ENCODE measurements at regions not wholly inside any gene's neighbourhood (a gene's known extent, or its start where the extent isn't known, plus 50 kb on each side); places are given as distances from the start of the nearest gene placed in this dataset.

GRCh38 chr13:70362820-70363570, 254.7 kb upstream of the KLHL1 start:
- Histone ChIP-seq H2AFZ (ENCODE audit: low read depth, low read length) (no peak overlapping the region), H4K20me1 (ENCODE audit: insufficient read depth, low read length) (no peaks in the 10 kb centered on the region), H3K27ac (ENCODE audit: low read length) (no peak overlapping the region), H3K79me2 (ENCODE audit: low read length) (no peaks in the 10 kb centered on the region), H3K4me3 (ENCODE audit: low read length) (no peak overlapping the region), H3K36me3 (replicated peaks; ENCODE audit: low read depth, low read length) (no peaks in the 10 kb centered on the region), H3K27me3 (ENCODE audit: low read depth, low read length) (no peaks in the 10 kb centered on the region), H3K9me3 (ENCODE audit: insufficient read depth, low read length) (no peaks in the 10 kb centered on the region), H3K4me2 (ENCODE audit: low read length) (no peak overlapping the region), H3K4me1 (ENCODE audit: low read length) (no peaks in the 10 kb centered on the region), H3K9ac (ENCODE audit: low read length) (no peak overlapping the region)
- TF ChIP-seq EZH2phosphoT487 (IDR thresholded peaks at IDR 0.05; ENCODE audit: low read depth) (no peak), CTCF (IDR thresholded peaks at IDR 0.05; ENCODE audit: low read depth, low read length) (no peak)

GRCh38 chr13:70357031-70357430, 248.8 kb upstream of the KLHL1 start:
- H3K4me1 ChIP-seq (ENCODE audit: low read length) = no peaks in the 10 kb centered on the region
- H3K27me3 ChIP-seq (ENCODE audit: low read depth, low read length) = no peaks in the 10 kb centered on the region
- H4K20me1 ChIP-seq (ENCODE audit: insufficient read depth, low read length) = no peaks in the 10 kb centered on the region
- TF ChIP-seq CTCF (IDR thresholded peaks at IDR 0.05; ENCODE audit: low read depth, low read length) (no peak), EZH2phosphoT487 (IDR thresholded peaks at IDR 0.05; ENCODE audit: low read depth) (no peak)
- H3K4me2 ChIP-seq (ENCODE audit: low read length) = no peak overlapping the region
- no peaks in the 10 kb centered on the region for H3K36me3 ChIP-seq (replicated peaks; ENCODE audit: low read depth, low read length)
- H3K4me3 ChIP-seq (ENCODE audit: low read length) = no peak overlapping the region
- H3K27ac ChIP-seq (ENCODE audit: low read length) = no peak overlapping the region
- H2AFZ ChIP-seq (ENCODE audit: low read depth, low read length) = no peak overlapping the region
- H3K79me2 ChIP-seq (ENCODE audit: low read length) = no peaks in the 10 kb centered on the region
- H3K9ac ChIP-seq (ENCODE audit: low read length) = no peak overlapping the region
- no peaks in the 10 kb centered on the region for H3K9me3 ChIP-seq (ENCODE audit: insufficient read depth, low read length)

- TF ChIP-seq CTCF (IDR thresholded peaks at IDR 0.05; ENCODE audit: low read depth, low read length) = no peak
- TF ChIP-seq EZH2phosphoT487 (IDR thresholded peaks at IDR 0.05; ENCODE audit: low read depth) = no peak
- no peak overlapping the region for H3K27ac ChIP-seq (ENCODE audit: low read length)
- no peaks in the 10 kb centered on the region for H3K36me3 ChIP-seq (replicated peaks; ENCODE audit: low read depth, low read length)
- H2AFZ ChIP-seq (ENCODE audit: low read depth, low read length) = no peak overlapping the region
- no peak overlapping the region for H3K4me3 ChIP-seq (ENCODE audit: low read length)
- no peaks in the 10 kb centered on the region for H4K20me1 ChIP-seq (ENCODE audit: insufficient read depth, low read length)
- H3K4me1 ChIP-seq (ENCODE audit: low read length) = no peaks in the 10 kb centered on the region
- no peak overlapping the region for H3K4me2 ChIP-seq (ENCODE audit: low read length)
- H3K27me3 ChIP-seq (ENCODE audit: low read depth, low read length) = no peaks in the 10 kb centered on the region
- no peaks in the 10 kb centered on the region for H3K79me2 ChIP-seq (ENCODE audit: low read length)
- H3K9ac ChIP-seq (ENCODE audit: low read length) = no peak overlapping the region
- H3K9me3 ChIP-seq (ENCODE audit: insufficient read depth, low read length) = no peaks in the 10 kb centered on the region
Measured at GRCh38 chr13:70353096-70353495, 244.8 kb upstream of the KLHL1 start.

GRCh38 chr13:70347947-70348620, 239.8 kb upstream of the KLHL1 start:
- no peaks in the 10 kb centered on the region for H3K4me1 ChIP-seq (ENCODE audit: low read length)
- H3K27ac ChIP-seq (ENCODE audit: low read length) = no peak overlapping the region
- no peaks in the 10 kb centered on the region for H3K79me2 ChIP-seq (ENCODE audit: low read length)
- H4K20me1 ChIP-seq (ENCODE audit: insufficient read depth, low read length) = no peaks in the 10 kb centered on the region
- no peaks in the 10 kb centered on the region for H3K36me3 ChIP-seq (replicated peaks; ENCODE audit: low read depth, low read length)
- H2AFZ ChIP-seq (ENCODE audit: low read depth, low read length) = 0 out of 2 replicates have a peak overlapping the region, but pooled peaks have one; percentile 7
- H3K4me2 ChIP-seq (ENCODE audit: low read length) = no peak overlapping the region
- TF ChIP-seq CTCF (IDR thresholded peaks at IDR 0.05; ENCODE audit: low read depth, low read length) (no peak), EZH2phosphoT487 (IDR thresholded peaks at IDR 0.05; ENCODE audit: low read depth) (no peak)
- no peak overlapping the region for H3K9ac ChIP-seq (ENCODE audit: low read length)
- no peaks in the 10 kb centered on the region for H3K9me3 ChIP-seq (ENCODE audit: insufficient read depth, low read length)
- no peak overlapping the region for H3K4me3 ChIP-seq (ENCODE audit: low read length)
- H3K27me3 ChIP-seq (ENCODE audit: low read depth, low read length) = no peaks in the 10 kb centered on the region

Measured in OCI-LY3 (cell line).